Fibroblast of the aortic adventitia (primary cell): ENCODE measurements at regions not wholly inside any gene's neighbourhood (a gene's known extent, or its start where the extent isn't known, plus 50 kb on each side); places are given as distances from the start of the nearest gene placed in this dataset.

ENCODE experiments used
- DNase-seq: peaks from one replicate; pipeline ENCODE4 v3.0.0-alpha.2; 2010; ENCODE audit warnings: low read depth
- H3K4me3 ChIP-seq: 2 replicates; pipeline ENCODE4 v1.5.1; 2011; ENCODE audit warnings: low read depth, mild to moderate bottlenecking, control low read depth, low read length, moderate library complexity
- CTCF ChIP-seq: IDR thresholded peaks from 2 replicates; pipeline ENCODE4 v1.5.1; 2011; ENCODE audit warnings: mild to moderate bottlenecking, low read length, control low read depth, inconsistent platforms; ENCODE audit not compliant: insufficient read depth

GRCh38 chr2:121000804-121001203 is 265.1 kb downstream of the GLI2 start:
- H3K4me3 ChIP-seq = no peak overlapping the region
- no peak for DNase-seq
- TF ChIP-seq CTCF = no peak

GRCh38 chr2:121001641-121002040 is 266.0 kb downstream of the GLI2 start:
- TF ChIP-seq CTCF = no peak
- no peak for DNase-seq
- H3K4me3 ChIP-seq = no peak overlapping the region

GRCh38 chr2:121002597-121002996 is 266.9 kb downstream of the GLI2 start:
- no peak for DNase-seq
- no peak overlapping the region for H3K4me3 ChIP-seq
- TF ChIP-seq CTCF = no peak

GRCh38 chr2:121003391-121003790 is 267.7 kb downstream of the GLI2 start:
- no peak for TF ChIP-seq CTCF
- no peak overlapping the region for H3K4me3 ChIP-seq
- no peak for DNase-seq

- no peak for DNase-seq
- no peak for TF ChIP-seq CTCF
- H3K4me3 ChIP-seq = no peak overlapping the region
These were observed 268.7 kb downstream of the GLI2 start for GRCh38 chr2:121004359-121004758.

- peak; percentile 20 for DNase-seq
- no peak for TF ChIP-seq CTCF
- H3K4me3 ChIP-seq = no peak overlapping the region
These were observed 269.3 kb downstream of the GLI2 start for GRCh38 chr2:121004950-121005349.

- H3K4me3 ChIP-seq = no peak overlapping the region
- no peak for DNase-seq
- no peak for TF ChIP-seq CTCF
These were observed 269.8 kb downstream of the GLI2 start for GRCh38 chr2:121005453-121005852.
